ENCODE measurements at regions not wholly inside any gene's neighbourhood (a gene's known extent, or its start where the extent isn't known, plus 50 kb on each side); places are given as distances from the start of the nearest gene placed in this dataset.

GRCh38 chr15:31265871-31266711, 60.5 kb upstream of the KLF13 start:
- H3K4me3 ChIP-seq (ENCODE audit: low read length) = no peak overlapping the region
- DNase-seq (ENCODE audit: low read depth) = no peak
- TF ChIP-seq, protein P1, sequence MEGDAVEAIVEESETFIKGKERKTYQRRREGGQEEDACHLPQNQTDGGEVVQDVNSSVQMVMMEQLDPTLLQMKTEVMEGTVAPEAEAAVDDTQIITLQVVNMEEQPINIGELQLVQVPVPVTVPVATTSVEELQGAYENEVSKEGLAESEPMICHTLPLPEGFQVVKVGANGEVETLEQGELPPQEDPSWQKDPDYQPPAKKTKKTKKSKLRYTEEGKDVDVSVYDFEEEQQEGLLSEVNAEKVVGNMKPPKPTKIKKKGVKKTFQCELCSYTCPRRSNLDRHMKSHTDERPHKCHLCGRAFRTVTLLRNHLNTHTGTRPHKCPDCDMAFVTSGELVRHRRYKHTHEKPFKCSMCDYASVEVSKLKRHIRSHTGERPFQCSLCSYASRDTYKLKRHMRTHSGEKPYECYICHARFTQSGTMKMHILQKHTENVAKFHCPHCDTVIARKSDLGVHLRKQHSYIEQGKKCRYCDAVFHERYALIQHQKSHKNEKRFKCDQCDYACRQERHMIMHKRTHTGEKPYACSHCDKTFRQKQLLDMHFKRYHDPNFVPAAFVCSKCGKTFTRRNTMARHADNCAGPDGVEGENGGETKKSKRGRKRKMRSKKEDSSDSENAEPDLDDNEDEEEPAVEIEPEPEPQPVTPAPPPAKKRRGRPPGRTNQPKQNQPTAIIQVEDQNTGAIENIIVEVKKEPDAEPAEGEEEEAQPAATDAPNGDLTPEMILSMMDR (IDR thresholded peaks at IDR 0.05; ENCODE audit: insufficient read depth, low read depth, low read length, missing control alignments) = no peak

DNA sequence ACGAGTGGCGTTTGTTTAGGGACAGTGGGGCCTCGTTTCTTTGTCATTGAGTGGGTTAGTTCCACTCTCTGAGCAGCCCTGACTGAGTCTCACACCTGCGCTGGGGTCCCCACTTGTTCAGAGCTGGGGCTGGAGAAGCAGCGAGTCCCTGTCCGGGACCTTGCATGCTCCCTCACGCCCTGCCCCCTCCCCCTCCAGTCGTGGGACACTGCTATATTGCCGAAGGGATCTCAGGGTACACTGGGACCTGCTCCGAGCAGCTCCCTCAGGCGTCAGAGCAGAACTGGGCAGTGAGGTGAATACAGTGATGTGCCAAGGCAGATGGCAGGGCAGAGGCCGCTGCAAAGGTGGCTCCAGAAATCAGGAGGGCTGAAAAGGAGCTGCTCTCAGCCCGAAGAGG, 59.9 kb upstream of the KLF13 start:
- TF ChIP-seq, protein P1 (IDR thresholded peaks at IDR 0.05; ENCODE audit: insufficient read depth, low read depth, low read length, missing control alignments) = no peak
- H3K4me3 ChIP-seq (ENCODE audit: low read length) = no peak overlapping the region
- no peak for DNase-seq (ENCODE audit: low read depth)

DNA sequence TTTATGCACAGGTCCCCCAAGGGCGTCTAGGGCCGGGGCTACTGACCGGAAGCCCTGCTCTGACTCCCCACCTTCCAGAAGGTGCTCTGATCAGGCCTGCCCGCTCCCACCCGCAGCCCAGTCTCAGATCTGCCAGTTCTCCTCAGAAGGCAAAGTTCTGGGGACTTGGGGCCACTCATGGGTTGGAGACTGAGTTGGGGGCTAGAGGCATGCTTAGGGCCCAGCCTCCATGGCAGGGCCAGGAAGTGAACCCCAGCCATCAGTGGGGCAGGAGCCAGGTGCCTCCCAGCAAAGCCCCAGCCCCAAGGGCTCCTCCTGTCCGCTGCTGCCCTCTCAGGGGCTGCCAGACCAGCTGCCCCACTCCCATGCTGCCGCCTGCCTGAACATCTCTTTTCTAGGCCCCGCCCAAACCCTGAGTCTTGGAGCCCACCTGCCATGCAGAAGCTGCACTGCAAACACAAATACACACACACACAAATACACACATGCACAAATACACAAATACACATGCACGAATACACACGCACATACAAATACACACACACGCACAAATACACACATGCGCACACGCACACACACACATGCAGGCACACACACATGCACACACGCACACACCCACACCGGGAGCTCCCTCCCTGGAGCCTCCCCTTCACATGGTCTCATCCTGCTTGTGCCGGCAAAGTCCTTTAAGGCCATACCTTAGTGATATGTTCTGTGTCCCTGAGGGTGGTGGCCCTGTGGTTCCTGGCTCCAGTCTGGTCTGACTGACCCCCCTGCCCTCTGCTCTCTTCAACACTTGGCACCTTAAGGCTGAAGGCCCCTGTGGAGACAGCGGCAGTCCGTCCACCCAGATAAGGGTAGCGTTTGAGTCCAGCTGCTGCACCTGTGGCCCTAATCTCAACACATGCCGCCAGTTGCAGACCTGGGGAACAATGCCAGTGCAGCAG, 59.2 kb upstream of the KLF13 start:
- no peak for DNase-seq (ENCODE audit: low read depth)
- H3K4me3 ChIP-seq (ENCODE audit: low read length) = no peak overlapping the region
- TF ChIP-seq, protein P1 (IDR thresholded peaks at IDR 0.05; ENCODE audit: insufficient read depth, low read depth, low read length, missing control alignments) = no peak

- DNase-seq (ENCODE audit: low read depth) = no peak
- TF ChIP-seq, protein P1 (IDR thresholded peaks at IDR 0.05; ENCODE audit: insufficient read depth, low read depth, low read length, missing control alignments) = no peak
- no peak overlapping the region for H3K4me3 ChIP-seq (ENCODE audit: low read length)
Measured at GRCh38 chr15:31268108-31268501, 58.5 kb upstream of the KLF13 start.

DNA sequence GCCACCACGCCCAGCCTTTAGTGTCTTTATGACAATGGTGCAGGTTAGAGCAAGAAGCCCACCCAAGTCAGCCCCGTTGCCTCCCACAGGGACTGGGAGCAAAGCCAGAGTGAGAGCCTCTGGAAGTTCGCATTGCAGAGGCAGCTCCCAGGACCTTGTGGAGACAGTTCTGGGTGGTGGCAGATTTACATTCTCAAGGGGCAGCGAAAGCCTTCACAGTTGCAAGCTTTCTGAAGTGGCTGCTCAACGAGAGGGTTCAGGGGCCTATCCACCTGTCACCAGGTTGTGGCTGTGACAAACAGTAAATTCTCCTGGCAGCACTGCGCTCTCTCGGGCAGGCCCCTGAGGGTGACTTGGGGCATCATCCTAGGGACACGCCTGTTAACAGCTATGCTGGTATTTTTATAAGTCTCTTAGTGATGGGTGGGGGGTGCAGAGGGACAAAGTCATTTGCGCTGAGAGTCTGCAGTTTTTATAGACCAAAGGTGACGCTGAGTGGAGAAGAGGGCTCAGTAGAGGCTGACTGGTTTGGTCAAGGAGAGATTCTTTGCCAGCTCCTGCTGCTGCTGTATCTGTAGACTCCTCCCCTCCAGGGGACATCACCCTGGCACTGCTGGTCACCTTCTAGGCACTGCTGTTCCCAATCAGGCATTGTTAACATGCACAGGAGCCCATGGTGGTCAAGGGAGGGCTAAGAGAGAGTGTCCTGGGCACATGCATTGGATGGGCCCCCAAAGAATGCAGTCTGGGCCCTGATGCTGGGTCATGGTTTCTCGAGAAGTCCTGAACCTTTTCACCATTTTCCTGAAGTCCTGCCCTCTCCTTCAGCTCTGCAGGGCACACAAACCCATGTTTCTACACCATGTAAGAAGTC, 57.5 kb upstream of the KLF13 start:
- DNase-seq (ENCODE audit: low read depth) = no peak
- TF ChIP-seq, protein P1 (IDR thresholded peaks at IDR 0.05; ENCODE audit: insufficient read depth, low read depth, low read length, missing control alignments) = no peak

GRCh38 chr15:31269816-31270575, 56.6 kb upstream of the KLF13 start:
- H3K4me3 ChIP-seq (ENCODE audit: low read length) = no peak overlapping the region
- no peak for DNase-seq (ENCODE audit: low read depth)

More for the DNA sequence above, 57.5 kb upstream of the KLF13 start:
- H3K4me3 ChIP-seq (ENCODE audit: low read length) = no peak overlapping the region

More at GRCh38 chr15:31269816-31270575, 56.6 kb upstream of the KLF13 start:
- TF ChIP-seq, protein P1 (IDR thresholded peaks at IDR 0.05; ENCODE audit: insufficient read depth, low read depth, low read length, missing control alignments) = no peak

Data from epithelial cell of esophagus (primary cell).